HCT116 (cell line): ENCODE measurements at regions not wholly inside any gene's neighbourhood (a gene's known extent, or its start where the extent isn't known, plus 50 kb on each side); places are given as distances from the start of the nearest gene placed in this dataset.

Experiments
- ATAC-seq: fragments of 200-7000 bp; cut with Tn5 transposase; 2 replicates; pipeline ENCODE4 v1.9.1; 2020; ENCODE audit warnings: mild to moderate bottlenecking, moderate library complexity
- BruUV-seq: library from RNA; stranded (reverse); fragments of 400-500 nt; replicated peaks from 2 replicates; lab custom pipeline; 2021; lab: Mats Ljungman, UMichigan
- CTCF ChIA-PET: fragments of 300-600 bp; sonication (Branson Sonifier 250); formaldehyde crosslinking; loops from one replicate; lab custom pipeline; 2021; ENCODE audit warnings: antibody characterized with exemption; lab: Charles Lee
- POLR2A ChIA-PET: fragments of 300-600, 350-600 bp; sonication (Branson Sonifier 250); formaldehyde crosslinking; loops from one replicate; lab custom pipeline; 2021; ENCODE audit warnings: antibody characterized with exemption; lab: Charles Lee
- RAD21 ChIA-PET, 2 experiments: fragments of 300-600 bp; sonication (Branson Sonifier 250); formaldehyde crosslinking; loops; one replicate each; lab custom pipeline; 2023; ENCODE audit warnings: low total read pairs in 2 of 2; ENCODE audit not compliant: uncharacterized antibody in 2 of 2, unreplicated experiment in 2 of 2, low non-redundant PET in 1 of 2; lab: Charles Lee
- DNase-seq: peaks from one replicate; pipeline ENCODE4 v3.0.0-alpha.2; 2010; ENCODE audit warnings: low read depth, low spot score
- H2AFZ ChIP-seq: fragments of 200-600 bp; shearing (Covaris generic), sonication (generic); 2 replicates; pipeline ENCODE4 v1.6.1; 2017; ENCODE audit warnings: low read depth, mixed run types, mixed read lengths, antibody characterized with exemption, low read length; ENCODE audit not compliant: poor library complexity, severe bottlenecking
- H3K27ac ChIP-seq: 2 replicates; pipeline ENCODE4 v1.5.1; 2012; ENCODE audit warnings: low read depth, low read length
- H3K27me3 ChIP-seq: fragments of 200-600 bp; sonication (generic); 2 replicates; pipeline ENCODE4 v1.6.1; 2016; ENCODE audit warnings: mixed run types, low read length, mixed read lengths; ENCODE audit not compliant: insufficient read depth
- H3K36me3 ChIP-seq, 2 experiments: fragments of 200-500 bp in 1 of 2; fragments of 200-600 bp in 1 of 2; sonication (Bioruptor generic) in 1 of 2; sonication (generic) in 1 of 2; 2 replicates each; pipeline versions ENCODE4 v1.5.1 to v1.6.1; 2014 to 2016; ENCODE audit warnings: low read length in 2 of 2, inconsistent platforms in 1 of 2, mixed read lengths in 1 of 2, mixed run types in 1 of 2; ENCODE audit not compliant: insufficient read depth in 2 of 2, control insufficient read depth in 1 of 2
- H3K4me1 ChIP-seq, 2 experiments: fragments of 200-600 bp in 1 of 2; sonication (generic) in 1 of 2; 2 replicates each; pipeline versions ENCODE4 v1.5.1 to v1.6.1; 2012 to 2017; ENCODE audit warnings: low read length in 2 of 2, inconsistent platforms in 1 of 2, mild to moderate bottlenecking in 1 of 2, mixed read lengths in 1 of 2, mixed run types in 1 of 2, moderate library complexity in 1 of 2; ENCODE audit not compliant: insufficient read depth in 2 of 2, control insufficient read depth in 1 of 2
- H3K4me2 ChIP-seq: fragments of 200-600 bp; sonication (generic); 2 replicates; pipeline ENCODE4 v1.6.1; 2017; ENCODE audit warnings: mixed run types, low read length, mixed read lengths
- H3K4me3 ChIP-seq, 2 experiments: fragments of 200-600 bp in 1 of 2; sonication (generic) in 1 of 2; replicated peaks in 1 of 2; 2 replicates each; pipeline ENCODE4 v1.5.1; 2011 to 2016; ENCODE audit warnings: low read length in 2 of 2, control low read depth in 1 of 2, low read depth in 1 of 2, mild to moderate bottlenecking in 1 of 2, mixed read lengths in 1 of 2, mixed run types in 1 of 2
- H3K79me2 ChIP-seq: fragments of 200-600 bp; sonication (generic); 2 replicates; pipeline ENCODE4 v1.6.1; 2017; ENCODE audit warnings: mild to moderate bottlenecking, mixed run types, low read length, moderate library complexity, mixed read lengths; ENCODE audit not compliant: insufficient read depth
- H3K9ac ChIP-seq: fragments of 200-600 bp; sonication (generic); 2 replicates; pipeline ENCODE4 v1.6.1; 2016; ENCODE audit warnings: low read length, mixed read lengths
- H3K9me2 ChIP-seq: fragments of 200-600 bp; sonication (generic), shearing (Covaris generic); 2 replicates; pipeline ENCODE4 v1.6.1; 2017; ENCODE audit warnings: mixed run types, mild to moderate bottlenecking, moderate library complexity; ENCODE audit not compliant: insufficient read depth
- H3K9me3 ChIP-seq, 2 experiments: fragments of 200-500 bp in 1 of 2; fragments of 200-600 bp in 1 of 2; sonication (Bioruptor generic) in 1 of 2; sonication (generic) in 1 of 2; 2 replicates each; pipeline ENCODE4 v1.6.1; 2014 to 2017; ENCODE audit warnings: low read length in 2 of 2, mixed read lengths in 2 of 2, inconsistent platforms in 1 of 2, low read depth in 1 of 2, mild to moderate bottlenecking in 1 of 2, mixed run types in 1 of 2, moderate library complexity in 1 of 2; ENCODE audit not compliant: control insufficient read depth in 1 of 2, insufficient read depth in 1 of 2
- H4K20me1 ChIP-seq: fragments of 200-600 bp; sonication (generic), shearing (Covaris generic); 2 replicates; pipeline ENCODE4 v1.6.1; 2017; ENCODE audit warnings: mixed run types, mild to moderate bottlenecking, moderate library complexity; ENCODE audit not compliant: insufficient read depth
- CEBPB ChIP-seq: IDR thresholded peaks from 2 replicates; pipeline ENCODE4 v1.6.1; 2012; ENCODE audit warnings: low read depth
- EGR1 ChIP-seq: IDR thresholded peaks from 2 replicates; pipeline ENCODE4 v1.6.1; 2012; ENCODE audit warnings: low read depth
- EZH2phosphoT487 ChIP-seq: fragments of 200-600 bp; IDR thresholded peaks from 2 replicates; pipeline ENCODE4 v1.6.1; 2018; ENCODE audit warnings: antibody characterized with exemption, borderline replicate concordance
- FOSL1 ChIP-seq: IDR thresholded peaks from 2 replicates; pipeline ENCODE4 v1.6.1; 2012; ENCODE audit warnings: low read depth
- JUND ChIP-seq: IDR thresholded peaks from 2 replicates; pipeline ENCODE4 v1.6.1; 2012
- POLR2A ChIP-seq: IDR thresholded peaks from 2 replicates; pipeline ENCODE4 v1.7.0; 2011; ENCODE audit warnings: borderline replicate concordance; ENCODE audit not compliant: insufficient read depth, insufficient read length; ENCODE audit errors: extremely low read depth
- POLR2AphosphoS5 ChIP-seq: IDR thresholded peaks from 2 replicates; pipeline ENCODE4 v1.6.1; 2011; ENCODE audit warnings: mild to moderate bottlenecking, low read depth, low read length, moderate library complexity
- RAD21 ChIP-seq: IDR thresholded peaks from 2 replicates; pipeline ENCODE4 v1.6.1; 2012; ENCODE audit warnings: low read depth, mild to moderate bottlenecking
- ZNF274 ChIP-seq: fragments of 200-500 bp; sonication (Bioruptor generic); IDR thresholded peaks from 2 replicates; pipeline ENCODE4 v1.6.1; 2014; ENCODE audit warnings: mild to moderate bottlenecking, low read depth, low read length, inconsistent platforms
- intact Hi-C: fragments of 100-400 bp; cut with micrococcal nuclease; formaldehyde crosslinking; loops from 2 replicates; pipeline ENCODE4 v1.10.0; 2022
- TF ChIP-seq, protein P1 (sequence below): IDR thresholded peaks from 2 replicates; pipeline ENCODE4 v1.6.1; 2012
- TF ChIP-seq, protein P2 (sequence below): IDR thresholded peaks from 2 replicates; pipeline ENCODE4 v1.6.1; 2011; ENCODE audit warnings: mild to moderate bottlenecking, low read length, moderate library complexity; ENCODE audit not compliant: insufficient replicate concordance; ENCODE audit errors: extremely low read depth

DNA sequence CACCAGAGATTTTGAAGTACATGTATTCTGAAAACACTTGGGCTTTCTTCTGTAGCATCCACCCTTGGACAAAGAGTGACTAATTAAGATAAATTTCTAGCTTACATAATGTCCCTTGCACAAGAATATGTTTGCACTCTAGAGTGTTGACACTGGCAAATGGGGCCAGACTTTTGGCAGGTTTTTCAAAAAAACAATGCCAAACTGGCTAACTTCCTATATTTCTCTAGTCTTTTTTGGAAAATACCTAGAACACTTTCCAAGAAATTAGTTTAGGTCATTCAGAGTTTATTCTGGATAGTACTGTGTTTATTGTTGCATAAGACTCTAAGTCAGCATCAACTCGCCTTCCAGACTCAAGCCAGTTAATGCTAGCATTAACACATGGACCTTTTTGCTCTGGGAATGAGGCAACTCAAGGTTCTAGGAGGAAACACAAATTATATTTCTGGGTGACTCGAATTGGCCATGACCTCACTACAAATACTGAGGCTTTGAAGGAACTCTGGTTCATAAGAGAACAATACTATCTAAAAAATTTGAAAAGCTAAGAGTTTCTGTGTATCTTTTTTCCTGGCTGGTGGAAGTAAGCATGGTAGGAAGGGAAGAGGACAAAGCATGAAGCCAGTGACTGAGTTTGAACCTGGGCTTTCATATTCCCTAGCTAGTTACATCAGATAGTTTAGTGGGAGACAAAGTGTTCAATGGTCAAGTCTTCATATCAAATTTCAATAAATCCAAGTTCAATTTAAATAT is 101.6 kb downstream of the NREP start (continued):
- TF ChIP-seq FOSL1 (no peak), POLR2A (no peak), POLR2AphosphoS5 (no peak), ZNF274 (no peak), EGR1 (no peak), RAD21 (no peak)

DNA sequence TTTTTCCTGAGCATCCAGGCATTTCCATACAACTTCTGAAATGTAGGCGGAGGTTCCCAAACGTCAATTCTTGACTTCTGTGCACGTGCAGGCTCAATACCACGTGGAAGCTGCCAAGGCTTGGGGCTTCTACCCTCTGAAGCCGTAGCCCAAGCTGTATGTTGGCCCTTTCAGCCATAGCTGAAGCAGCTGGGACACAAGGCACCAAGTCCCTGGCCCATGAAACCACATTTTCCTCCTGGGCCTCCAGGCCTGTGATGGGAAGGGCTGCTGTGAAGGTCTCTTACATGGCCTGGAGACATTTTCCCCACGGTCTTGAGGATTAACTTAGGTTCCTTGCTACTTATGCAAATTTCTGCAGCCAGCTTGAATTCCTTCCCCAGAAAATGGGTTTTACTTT is 103.6 kb downstream of the NREP start:
- H3K9ac ChIP-seq, result no peak overlapping the region
- BruUV-seq, result no TSS peak
- H4K20me1 ChIP-seq, result no peaks in the 10 kb centered on the region
- no peak overlapping the region for H3K4me3 ChIP-seq
- no peaks in the 10 kb centered on the region for H3K9me3 ChIP-seq
- no peak overlapping the region for H2AFZ ChIP-seq
- no peak overlapping the region for H3K27ac ChIP-seq
- no peak for TF ChIP-seq EZH2phosphoT487
- no peak for TF ChIP-seq CEBPB
- no peak for TF ChIP-seq POLR2A
- no peak for TF ChIP-seq RAD21
- no peak for TF ChIP-seq JUND
- TF ChIP-seq, protein P1, sequence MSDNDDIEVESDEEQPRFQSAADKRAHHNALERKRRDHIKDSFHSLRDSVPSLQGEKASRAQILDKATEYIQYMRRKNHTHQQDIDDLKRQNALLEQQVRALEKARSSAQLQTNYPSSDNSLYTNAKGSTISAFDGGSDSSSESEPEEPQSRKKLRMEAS, result no peak
- no peak for TF ChIP-seq FOSL1
- TF ChIP-seq, protein P2, sequence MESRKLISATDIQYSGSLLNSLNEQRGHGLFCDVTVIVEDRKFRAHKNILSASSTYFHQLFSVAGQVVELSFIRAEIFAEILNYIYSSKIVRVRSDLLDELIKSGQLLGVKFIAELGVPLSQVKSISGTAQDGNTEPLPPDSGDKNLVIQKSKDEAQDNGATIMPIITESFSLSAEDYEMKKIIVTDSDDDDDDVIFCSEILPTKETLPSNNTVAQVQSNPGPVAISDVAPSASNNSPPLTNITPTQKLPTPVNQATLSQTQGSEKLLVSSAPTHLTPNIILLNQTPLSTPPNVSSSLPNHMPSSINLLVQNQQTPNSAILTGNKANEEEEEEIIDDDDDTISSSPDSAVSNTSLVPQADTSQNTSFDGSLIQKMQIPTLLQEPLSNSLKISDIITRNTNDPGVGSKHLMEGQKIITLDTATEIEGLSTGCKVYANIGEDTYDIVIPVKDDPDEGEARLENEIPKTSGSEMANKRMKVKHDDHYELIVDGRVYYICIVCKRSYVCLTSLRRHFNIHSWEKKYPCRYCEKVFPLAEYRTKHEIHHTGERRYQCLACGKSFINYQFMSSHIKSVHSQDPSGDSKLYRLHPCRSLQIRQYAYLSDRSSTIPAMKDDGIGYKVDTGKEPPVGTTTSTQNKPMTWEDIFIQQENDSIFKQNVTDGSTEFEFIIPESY, result no peak
- intact Hi-C loops, result no loop called here
- ATAC-seq (no peak), DNase-seq (no peak)
- RAD21 ChIA-PET, result no interaction called here
- POLR2A ChIA-PET, result no interaction called here
- 0 out of 2 replicates have a peak, but pooled peaks cover 3% of the 10 kb centered on the region for H3K27me3 ChIP-seq
- H3K9me2 ChIP-seq, result no peaks in the 10 kb centered on the region
- no peaks in the 10 kb centered on the region for H3K79me2 ChIP-seq
- H3K36me3 ChIP-seq, result no peaks in the 10 kb centered on the region
- no peaks in the 10 kb centered on the region for H3K4me1 ChIP-seq
- H3K4me2 ChIP-seq, result no peak overlapping the region
- CTCF ChIA-PET, result no interaction called here
